A673 (cell line): ENCODE measurements at regions not wholly inside any gene's neighbourhood (a gene's known extent, or its start where the extent isn't known, plus 50 kb on each side); places are given as distances from the start of the nearest gene placed in this dataset.

Source experiments
- BruUV-seq: library from RNA; stranded (reverse); fragments of 400-500 nt; replicated peaks from 2 replicates; lab custom pipeline; 2021; lab: Mats Ljungman, UMichigan
- CTCF ChIA-PET: fragments of 300-600 bp; sonication (Branson Sonifier 250); formaldehyde crosslinking; loops from one replicate; lab custom pipeline; 2022; ENCODE audit warnings: antibody characterized with exemption; lab: Charles Lee
- POLR2A ChIA-PET: fragments of 300-600 bp; sonication (Branson Sonifier 250); formaldehyde crosslinking; loops from one replicate; lab custom pipeline; 2022; ENCODE audit warnings: antibody characterized with exemption; ENCODE audit not compliant: low non-redundant PET; lab: Charles Lee
- DNase-seq: peaks from one replicate; pipeline ENCODE4 v3.0.0-alpha.2; 2015; ENCODE audit warnings: low spot score
- H3K27ac ChIP-seq: fragments of 200-600 bp; sonication (generic); 2 replicates; pipeline ENCODE4 v1.5.1; 2016; ENCODE audit warnings: mixed run types, low read depth, mild to moderate bottlenecking, mixed read lengths, antibody characterized with exemption, low read length; ENCODE audit not compliant: poor library complexity, severe bottlenecking
- H3K27me3 ChIP-seq: fragments of 200-600 bp; sonication (generic); replicated peaks from 2 replicates; pipeline ENCODE4 v1.6.1; 2017; ENCODE audit warnings: mixed run types, low read depth, mild to moderate bottlenecking, mixed read lengths, antibody characterized with exemption, low read length; ENCODE audit not compliant: insufficient read depth, poor library complexity
- H3K36me3 ChIP-seq: fragments of 200-600 bp; sonication (generic); 2 replicates; pipeline ENCODE4 v1.6.1; 2016; ENCODE audit warnings: mixed run types, mild to moderate bottlenecking, mixed read lengths, antibody characterized with exemption, low read length; ENCODE audit not compliant: insufficient read depth, poor library complexity, severe bottlenecking
- H3K4me1 ChIP-seq: fragments of 200-600 bp; sonication (generic); 2 replicates; pipeline ENCODE4 v1.6.1; 2017; ENCODE audit warnings: mixed run types, mild to moderate bottlenecking, mixed read lengths, antibody characterized with exemption, low read length; ENCODE audit not compliant: insufficient read depth, poor library complexity, severe bottlenecking
- H3K4me3 ChIP-seq: fragments of 200-600 bp; sonication (generic); 2 replicates; pipeline ENCODE4 v1.5.1; 2016; ENCODE audit warnings: low read depth, mixed run types, mild to moderate bottlenecking, mixed read lengths, low read length; ENCODE audit not compliant: poor library complexity, severe bottlenecking
- H3K9me3 ChIP-seq: fragments of 200-600 bp; sonication (generic); 2 replicates; pipeline ENCODE4 v1.6.1; 2016; ENCODE audit warnings: mixed run types, low read depth, mild to moderate bottlenecking, mixed read lengths, antibody characterized with exemption, low read length; ENCODE audit not compliant: poor library complexity, severe bottlenecking
- CTCF ChIP-seq: fragments of 300-800, 200-600 bp; sonication (generic); conservative IDR thresholded peaks from 2 replicates; pipeline ENCODE4 v1.5.1; 2017; ENCODE audit warnings: low read depth, mild to moderate bottlenecking, antibody characterized with exemption, low read length, moderate library complexity, mixed read lengths
- EZH2 ChIP-seq: fragments of 200-600 bp; sonication (generic); IDR thresholded peaks from 2 replicates; pipeline ENCODE4 v1.6.1; 2017; ENCODE audit warnings: borderline replicate concordance, low read depth, mild to moderate bottlenecking, mixed read lengths, antibody characterized with exemption, low read length; ENCODE audit not compliant: poor library complexity, severe bottlenecking
- intact Hi-C: fragments of 100-400 bp; cut with micrococcal nuclease; formaldehyde crosslinking; loops from one replicate; pipeline ENCODE4 v1.10.0; 2022; ENCODE audit not compliant: unreplicated experiment

- H3K4me1 ChIP-seq, result no peaks in the 10 kb centered on the region
- no peak overlapping the region for H3K27ac ChIP-seq
- ChIA-PET CTCF (no interaction called here), POLR2A (interaction anchor here (0.7 kb wide), 1 partner anchor 13 kb away, joined by 3 read pairs; no protein-coding TSS in a partner anchor)
- H3K36me3 ChIP-seq, result no peaks in the 10 kb centered on the region
- no peaks in the 10 kb centered on the region for H3K9me3 ChIP-seq
- no peaks in the 10 kb centered on the region for H3K27me3 ChIP-seq
- no peak overlapping the region for H3K4me3 ChIP-seq
- no peak for DNase-seq
- intact Hi-C loops, result no loop called here
- BruUV-seq, result no TSS peak
- no peak for TF ChIP-seq EZH2
- TF ChIP-seq CTCF, result no peak
Observed at GRCh38 chr6:19558934-19559333, 278.2 kb upstream of the ID4 start.

- no TSS peak for BruUV-seq
- CTCF ChIA-PET, result no interaction called here
Observed at GRCh38 chr6:19562468-19562867, 274.7 kb upstream of the ID4 start.

GRCh38 chr6:19569563-19569962, 267.6 kb upstream of the ID4 start:
- intact Hi-C loops, result no loop called here
- POLR2A ChIA-PET, result no interaction called here

More at GRCh38 chr6:19562468-19562867, 274.7 kb upstream of the ID4 start:
- H3K4me1 ChIP-seq, result no peaks in the 10 kb centered on the region
- POLR2A ChIA-PET, result no interaction called here
- no peak for TF ChIP-seq CTCF
- no peak for TF ChIP-seq EZH2
- H3K36me3 ChIP-seq, result no peaks in the 10 kb centered on the region
- intact Hi-C loops, result no loop called here
- no peak for DNase-seq
- no peaks in the 10 kb centered on the region for H3K9me3 ChIP-seq
- H3K27ac ChIP-seq, result no peak overlapping the region
- no peaks in the 10 kb centered on the region for H3K27me3 ChIP-seq
- H3K4me3 ChIP-seq, result no peak overlapping the region

More at GRCh38 chr6:19569563-19569962, 267.6 kb upstream of the ID4 start:
- H3K4me3 ChIP-seq, result no peak overlapping the region
- DNase-seq, result no peak
- H3K36me3 ChIP-seq, result no peaks in the 10 kb centered on the region
- H3K27ac ChIP-seq, result no peak overlapping the region
- H3K9me3 ChIP-seq, result no peaks in the 10 kb centered on the region
- no peak for TF ChIP-seq EZH2
- no peak for TF ChIP-seq CTCF
- CTCF ChIA-PET, result no interaction called here
- H3K27me3 ChIP-seq, result no peaks in the 10 kb centered on the region
- no peaks in the 10 kb centered on the region for H3K4me1 ChIP-seq
- no TSS peak for BruUV-seq
